ENCODE measurements at regions not wholly inside any gene's neighbourhood (a gene's known extent, or its start where the extent isn't known, plus 50 kb on each side); places are given as distances from the start of the nearest gene placed in this dataset.
A peak's percentile ranks its signal among the peaks of the same experiment; 100 is the strongest.

- TF ChIP-seq ZNF530 (CRISPR knock-in tag; IDR thresholded peaks at IDR 0.05; ENCODE audit: low read depth): no peak
- no peak for TF ChIP-seq ZNF44 (CRISPR knock-in tag; IDR thresholded peaks at IDR 0.05)
- peak; percentile 30 for TF ChIP-seq TBL1XR1 (IDR thresholded peaks at IDR 0.05; ENCODE audit: borderline replicate concordance, low read length, partially characterized antibody)
- no peak for TF ChIP-seq SNAPC4 (CRISPR knock-in tag; IDR thresholded peaks at IDR 0.05)
- TF ChIP-seq JUNB (CRISPR knock-in tag; IDR thresholded peaks at IDR 0.05; ENCODE audit: borderline replicate concordance): no peak
- TF ChIP-seq TARDBP (CRISPR knock-in tag; IDR thresholded peaks at IDR 0.05): no peak
- TF ChIP-seq ESRRA (CRISPR knock-in tag; IDR thresholded peaks at IDR 0.05; ENCODE audit: low read depth): 0 out of 2 replicates have a peak, but pooled peaks have one; percentile 1
- TF ChIP-seq SNAI1 (CRISPR knock-in tag; IDR thresholded peaks at IDR 0.05; ENCODE audit: borderline replicate concordance): no peak
- no peak for TF ChIP-seq DR1 (CRISPR knock-in tag; IDR thresholded peaks at IDR 0.05)
- TF ChIP-seq ZNF788 (CRISPR knock-in tag; IDR thresholded peaks at IDR 0.05; ENCODE audit: borderline replicate concordance): no peak; the same call in 1 of the 2 replicates
- TF ChIP-seq ZNF766 (CRISPR knock-in tag; IDR thresholded peaks at IDR 0.05; ENCODE audit: borderline replicate concordance): no peak
- no peak for TF ChIP-seq ZNF567 (CRISPR knock-in tag; IDR thresholded peaks at IDR 0.05; ENCODE audit: borderline replicate concordance)
- TF ChIP-seq ZNF687 (CRISPR knock-in tag; IDR thresholded peaks at IDR 0.05): no peak
- TF ChIP-seq ZNF329 (CRISPR knock-in tag; IDR thresholded peaks at IDR 0.05; ENCODE audit: low read depth): no peak
- TF ChIP-seq TOE1 (CRISPR knock-in tag; IDR thresholded peaks at IDR 0.05): no peak
- TF ChIP-seq MAF1 (CRISPR knock-in tag; IDR thresholded peaks at IDR 0.05; ENCODE audit: borderline replicate concordance): no peak
- no peak for TF ChIP-seq FIP1L1 (IDR thresholded peaks at IDR 0.05; ENCODE audit: borderline replicate concordance, insufficient read depth, low read depth, low read length)
- no peak for TF ChIP-seq ZNF484 (CRISPR knock-in tag; IDR thresholded peaks at IDR 0.05; ENCODE audit: borderline replicate concordance, low read depth)
- no peak for TF ChIP-seq MEIS2 (CRISPR knock-in tag; IDR thresholded peaks at IDR 0.05)
Observed at GRCh38 chr6:132021552-132022375, 70.6 kb upstream of the CCN2 start (continued).

All from HepG2 (cell line).